Cardiac septum (tissue), 1 donor: ENCODE measurements at regions not wholly inside any gene's neighbourhood (a gene's known extent, or its start where the extent isn't known, plus 50 kb on each side); places are given as distances from the start of the nearest gene placed in this dataset.

Experiments
- DNase-seq: peaks from one replicate; pipeline ENCODE4 v3.0.0-alpha.2; 2020; ENCODE audit warnings: low spot score
- intact Hi-C: fragments of 100-400 bp; cut with DNase I; formaldehyde crosslinking; loops from one replicate; pipeline ENCODE4 v1.14.0; 2022
- donor health status: DM: no; HTN: no; CAD: no.

DNA sequence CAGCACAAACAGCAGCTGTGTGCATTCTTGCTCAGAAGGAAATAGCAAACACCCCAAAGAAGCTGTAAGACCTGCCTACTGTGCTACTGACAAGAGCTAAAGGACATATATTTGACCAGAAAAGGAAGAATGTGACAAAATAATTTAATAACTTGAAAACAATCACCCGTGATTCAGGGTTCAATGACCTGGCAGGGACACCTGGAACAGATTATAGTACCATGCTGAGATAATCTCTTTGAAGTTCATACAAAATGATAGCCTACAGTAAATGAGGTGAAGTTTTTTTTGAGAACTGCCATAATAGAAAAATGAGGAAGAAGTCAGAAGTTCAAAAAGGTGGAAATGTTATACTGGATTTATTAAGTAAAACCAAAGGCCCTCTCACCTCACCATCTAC, 324.8 kb upstream of the GULP1 start:
- DNase-seq: no peak
- intact Hi-C loops: no loop called here

- DNase-seq: no peak
- intact Hi-C loops: no loop called here
Observed at GRCh38 chr2:187971893-187972292, 319.8 kb upstream of the GULP1 start.

DNA sequence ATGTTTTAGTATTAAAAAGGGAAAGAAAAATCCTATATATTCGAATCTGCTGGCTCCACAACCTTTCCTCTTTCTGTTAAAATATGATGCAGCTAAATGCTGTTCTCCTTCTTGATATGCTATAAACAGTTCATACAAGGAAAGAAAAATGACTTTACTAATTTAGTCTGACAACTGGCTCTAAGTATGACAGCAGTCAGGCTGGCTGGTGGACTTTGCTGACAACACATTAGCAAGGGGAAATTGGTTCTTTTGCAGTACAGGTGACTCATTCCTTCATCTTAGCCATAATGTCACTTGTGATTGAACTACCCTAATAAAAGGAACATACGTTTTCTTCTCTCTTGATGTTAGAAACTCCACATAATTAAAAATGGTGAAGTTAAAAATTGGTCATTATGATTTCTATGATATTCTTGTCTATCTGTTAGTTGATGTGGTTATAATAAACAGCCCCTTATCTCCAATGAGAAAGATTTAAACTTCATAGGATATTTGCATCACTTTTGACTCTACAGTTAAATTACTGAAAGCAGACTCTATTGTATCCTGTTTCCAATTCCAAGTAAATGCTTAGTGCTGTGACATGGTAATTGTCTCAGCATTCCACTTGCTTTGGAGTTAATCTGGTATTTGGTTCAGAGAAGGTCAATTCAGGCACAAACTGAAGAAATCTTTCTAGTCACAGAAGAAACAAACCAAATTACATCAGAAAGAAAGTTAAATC, 315.3 kb upstream of the GULP1 start:
- no peak for DNase-seq
- intact Hi-C loops: no loop called here

GRCh38 chr2:187976986-187977333, 314.7 kb upstream of the GULP1 start:
- intact Hi-C loops: no loop called here
- no peak for DNase-seq

GRCh38 chr2:187978356-187978755, 313.3 kb upstream of the GULP1 start:
- intact Hi-C loops: no loop called here
- no peak for DNase-seq

- DNase-seq: no peak
- intact Hi-C loops: no loop called here
Observed at GRCh38 chr2:187982668-187983067, 309.0 kb upstream of the GULP1 start.

DNA sequence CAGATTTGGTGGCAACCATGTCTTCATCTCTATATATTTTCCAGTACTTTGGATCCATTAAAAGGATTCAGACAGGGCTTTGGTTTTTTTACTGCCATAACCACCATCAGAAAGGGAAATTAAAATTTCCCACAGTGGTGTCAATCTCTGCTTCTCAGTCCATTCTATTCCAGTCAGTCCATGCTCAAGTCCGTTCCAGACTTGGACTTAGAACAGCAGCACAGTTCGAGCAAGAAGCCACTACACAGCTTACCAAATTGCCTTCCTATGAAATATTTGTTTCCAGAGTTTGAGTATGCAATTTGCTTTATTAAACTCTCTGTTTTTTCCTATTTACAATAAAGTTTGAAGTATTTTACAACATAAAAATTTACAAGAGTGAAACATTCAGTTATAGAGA, 306.5 kb upstream of the GULP1 start:
- DNase-seq: no peak
- intact Hi-C loops: no loop called here

- intact Hi-C loops: no loop called here
- DNase-seq: no peak
Observed at GRCh38 chr2:187985923-187986322, 305.8 kb upstream of the GULP1 start.

- DNase-seq: no peak
- intact Hi-C loops: no loop called here
Observed at GRCh38 chr2:187986390-187987105, 305.1 kb upstream of the GULP1 start.

DNA sequence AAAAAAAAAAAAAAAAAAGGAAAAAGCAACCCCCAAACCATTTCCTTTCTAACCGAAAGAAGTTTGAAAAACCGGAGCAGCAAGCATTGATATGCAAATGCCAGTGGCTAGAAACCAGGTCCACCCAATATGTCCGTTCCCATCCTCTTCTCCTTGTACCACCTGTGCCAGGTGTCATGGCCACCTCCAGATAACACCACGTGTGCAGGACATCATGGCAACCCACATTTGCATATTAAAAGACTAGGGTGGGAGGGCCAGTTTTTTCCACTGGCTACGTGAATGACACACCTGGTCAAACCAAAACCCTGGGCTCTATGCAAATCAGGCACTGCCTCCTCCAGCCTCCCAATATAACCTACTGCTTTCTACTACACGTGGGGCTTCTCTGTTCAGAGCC, 303.3 kb upstream of the GULP1 start:
- DNase-seq: no peak
- intact Hi-C loops: no loop called here

- intact Hi-C loops: no loop called here
- DNase-seq: no peak
Observed at GRCh38 chr2:187989925-187990623, 301.6 kb upstream of the GULP1 start.

- intact Hi-C loops: no loop called here
- no peak for DNase-seq
Observed at GRCh38 chr2:187991389-187991788, 300.3 kb upstream of the GULP1 start.

DNA sequence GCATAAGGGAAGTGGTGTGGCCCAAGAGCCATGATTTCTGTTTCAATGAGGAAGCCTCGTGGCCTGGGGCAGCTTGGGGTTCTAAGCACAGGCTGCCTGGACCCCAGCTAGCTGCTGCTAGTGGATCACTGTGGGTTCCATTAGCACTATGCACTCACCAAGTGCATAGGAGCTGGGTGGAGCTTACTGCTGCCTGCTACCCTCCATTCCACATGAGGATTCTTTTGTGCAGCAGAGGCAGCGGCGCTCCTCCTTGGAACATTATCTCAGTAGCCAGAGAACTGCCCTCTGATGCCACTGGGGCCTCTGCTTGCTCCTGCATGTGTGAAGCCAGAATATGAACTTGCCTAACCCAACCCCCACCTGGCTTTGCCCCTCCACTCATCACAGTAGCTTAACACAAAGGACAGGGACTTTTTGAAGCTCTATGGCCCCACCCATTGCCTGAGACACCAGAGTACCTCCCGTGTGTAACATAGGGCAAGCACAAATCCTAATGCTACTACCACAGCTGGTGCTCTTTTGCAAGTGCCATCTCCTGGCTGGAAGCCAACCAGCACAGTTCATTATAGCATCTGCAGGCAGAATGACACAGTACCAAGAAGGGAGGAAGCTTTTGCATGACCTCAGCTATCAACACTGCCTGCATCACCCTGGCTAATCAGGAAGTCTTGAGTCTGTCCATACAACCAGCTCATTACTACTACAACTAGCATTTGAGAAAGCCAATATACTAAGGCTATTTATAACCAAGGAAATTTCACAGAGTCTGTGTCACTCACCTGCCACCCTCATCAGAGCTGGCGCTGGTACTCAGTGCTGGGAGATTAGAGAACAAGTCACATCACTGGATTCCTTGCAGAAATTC, 297.0 kb upstream of the GULP1 start:
- intact Hi-C loops: no loop called here
- DNase-seq: no peak

DNA sequence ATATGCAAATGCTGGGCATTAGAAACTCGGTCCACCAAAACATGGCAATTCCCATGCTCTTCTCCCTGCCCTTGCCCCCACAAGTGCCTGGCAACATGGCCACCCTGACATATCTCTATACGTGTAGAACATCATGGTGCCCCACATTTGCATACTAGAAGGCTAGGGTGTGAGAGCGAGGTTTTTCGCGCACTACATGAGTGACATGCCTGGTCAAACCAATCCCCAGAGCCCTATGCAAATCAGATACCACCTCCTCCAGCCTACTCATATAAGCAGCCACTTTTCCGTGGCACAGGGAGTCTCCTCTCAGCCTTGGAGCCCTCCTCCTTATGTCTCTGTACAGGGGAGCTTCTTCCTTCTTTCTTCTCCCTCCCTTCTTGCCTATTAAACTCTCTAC, 296.1 kb upstream of the GULP1 start:
- intact Hi-C loops: no loop called here
- no peak for DNase-seq

DNA sequence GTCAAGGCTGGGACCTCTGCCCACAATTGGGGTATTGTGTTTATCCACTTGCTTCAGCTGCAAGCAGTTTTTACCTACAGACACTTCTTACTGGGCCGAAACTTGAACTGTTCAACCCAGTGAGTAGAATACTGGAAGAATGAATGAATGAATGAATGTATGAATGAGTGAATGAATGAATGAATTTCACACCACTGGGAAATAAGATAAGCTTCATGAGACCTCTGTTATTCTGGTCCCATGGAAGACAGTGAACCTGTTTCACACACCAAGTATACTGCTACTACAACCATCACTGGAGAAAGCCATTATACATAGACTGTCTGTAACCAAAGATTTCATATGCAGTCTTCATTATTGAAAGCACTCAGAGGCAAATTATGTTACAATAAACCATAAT, 295.0 kb upstream of the GULP1 start:
- no peak for DNase-seq
- intact Hi-C loops: no loop called here

- DNase-seq: no peak
- intact Hi-C loops: no loop called here
Observed at GRCh38 chr2:188000189-188000588, 291.5 kb upstream of the GULP1 start.

- DNase-seq: no peak
- intact Hi-C loops: no loop called here
Observed at GRCh38 chr2:188003800-188004199, 287.9 kb upstream of the GULP1 start.

DNA sequence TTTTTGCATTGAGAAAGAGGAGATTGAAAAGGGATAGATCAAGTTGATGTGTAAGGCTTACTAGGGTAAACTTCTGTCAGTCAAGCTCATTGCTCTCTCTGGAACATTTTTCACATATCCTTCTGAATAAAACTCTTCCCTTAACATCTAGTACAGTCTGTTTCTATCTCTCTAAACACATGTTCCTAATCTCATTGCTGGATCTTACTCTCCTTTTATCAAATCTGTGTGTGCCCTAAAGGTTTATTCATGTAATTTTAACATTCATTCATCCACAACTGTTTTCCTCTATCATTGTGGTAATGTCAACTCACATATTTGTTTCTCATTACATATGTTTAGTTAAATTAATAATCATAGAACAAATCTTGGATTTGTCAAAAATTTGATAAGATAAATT, 277.9 kb upstream of the GULP1 start:
- DNase-seq: no peak
- intact Hi-C loops: no loop called here

DNA sequence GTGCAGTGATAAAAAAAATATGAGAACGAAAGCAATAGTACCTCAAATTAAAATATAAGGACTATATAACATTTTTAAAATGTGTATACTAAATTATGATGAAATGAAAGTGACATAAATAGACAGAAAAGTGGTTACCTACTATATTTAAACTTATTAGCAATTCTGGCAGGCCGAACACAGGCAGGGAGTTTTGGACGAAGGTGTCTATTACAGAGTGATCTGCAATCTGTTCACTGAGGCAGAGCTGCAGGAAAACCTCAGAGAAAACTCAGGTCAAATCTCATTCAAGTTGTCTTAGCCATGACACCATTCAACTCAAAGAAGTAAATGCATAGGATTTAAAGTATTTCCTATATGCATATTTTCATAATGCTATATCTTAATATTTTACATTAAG, 274.8 kb upstream of the GULP1 start:
- intact Hi-C loops: no loop called here
- no peak for DNase-seq

GRCh38 chr2:188022389-188022788, 269.3 kb upstream of the GULP1 start:
- DNase-seq: no peak
- intact Hi-C loops: no loop called here
